ENCODE measurements at regions not wholly inside any gene's neighbourhood (a gene's known extent, or its start where the extent isn't known, plus 50 kb on each side); places are given as distances from the start of the nearest gene placed in this dataset.
"Not testable (repeated sequence)": the region's sequence is repeated elsewhere in the genome, so short reads cannot be mapped to it uniquely, and the experiment has no call there.

GRCh38 chr1:193884848-193885558 lies 698.6 kb upstream of the B3GALT2 start:
- Histone ChIP-seq H3K4me3 (ENCODE audit: low read length) (no peak overlapping the region), H3K4me1 (ENCODE audit: insufficient read depth, low read length) (no peaks in the 10 kb centered on the region), H3K27me3 (ENCODE audit: insufficient read depth, low read length) (no peaks in the 10 kb centered on the region), H3K9ac (ENCODE audit: low read depth, low read length) (no peak overlapping the region), H3K27ac (ENCODE audit: low read length) (no peak overlapping the region), H3K36me3 (ENCODE audit: insufficient read depth, low read depth, low read length) (no peaks in the 10 kb centered on the region), H3K9me3 (ENCODE audit: insufficient read depth, low read depth, low read length) (no peaks in the 10 kb centered on the region; the same call in 1 of the 2 replicates)

- H3K36me3 ChIP-seq (ENCODE audit: insufficient read depth, low read depth, low read length); H3K27ac ChIP-seq (ENCODE audit: low read length); H3K4me3 ChIP-seq (ENCODE audit: low read length); H3K27me3 ChIP-seq (ENCODE audit: insufficient read depth, low read length); H3K4me1 ChIP-seq (ENCODE audit: insufficient read depth, low read length); H3K9ac ChIP-seq (ENCODE audit: low read depth, low read length); H3K9me3 ChIP-seq (ENCODE audit: insufficient read depth, low read depth, low read length): not testable (repeated sequence)
These were observed 691.5 kb upstream of the B3GALT2 start for GRCh38 chr1:193877920-193878319.

GRCh38 chr1:193868425-193868824 lies 682.0 kb upstream of the B3GALT2 start:
- no peak overlapping the region for H3K27ac ChIP-seq (ENCODE audit: low read length)
- H3K9me3 ChIP-seq (ENCODE audit: insufficient read depth, low read depth, low read length) = no peaks in the 10 kb centered on the region
- no peak overlapping the region for H3K4me3 ChIP-seq (ENCODE audit: low read length)
- no peaks in the 10 kb centered on the region for H3K36me3 ChIP-seq (ENCODE audit: insufficient read depth, low read depth, low read length)
- H3K4me1 ChIP-seq (ENCODE audit: insufficient read depth, low read length) = no peaks in the 10 kb centered on the region
- no peaks in the 10 kb centered on the region for H3K27me3 ChIP-seq (ENCODE audit: insufficient read depth, low read length)
- H3K9ac ChIP-seq (ENCODE audit: low read depth, low read length) = no peak overlapping the region

GRCh38 chr1:193856261-193856660 lies 669.8 kb upstream of the B3GALT2 start:
- Histone ChIP-seq H3K36me3 (ENCODE audit: insufficient read depth, low read depth, low read length) (no peaks in the 10 kb centered on the region), H3K9ac (ENCODE audit: low read depth, low read length) (no peak overlapping the region), H3K4me1 (ENCODE audit: insufficient read depth, low read length) (no peaks in the 10 kb centered on the region), H3K27ac (ENCODE audit: low read length) (no peak overlapping the region), H3K9me3 (ENCODE audit: insufficient read depth, low read depth, low read length) (no peaks in the 10 kb centered on the region), H3K27me3 (ENCODE audit: insufficient read depth, low read length) (no peaks in the 10 kb centered on the region), H3K4me3 (ENCODE audit: low read length) (no peak overlapping the region)

GRCh38 chr1:193850745-193851144 lies 664.3 kb upstream of the B3GALT2 start:
- Histone ChIP-seq H3K4me1 (ENCODE audit: insufficient read depth, low read length) (no peaks in the 10 kb centered on the region), H3K4me3 (ENCODE audit: low read length) (no peak overlapping the region), H3K27me3 (ENCODE audit: insufficient read depth, low read length) (no peaks in the 10 kb centered on the region), H3K9ac (ENCODE audit: low read depth, low read length) (no peak overlapping the region), H3K27ac (ENCODE audit: low read length) (no peak overlapping the region), H3K9me3 (ENCODE audit: insufficient read depth, low read depth, low read length) (no peaks in the 10 kb centered on the region), H3K36me3 (ENCODE audit: insufficient read depth, low read depth, low read length) (no peaks in the 10 kb centered on the region)

- H3K9me3 ChIP-seq (ENCODE audit: insufficient read depth, low read depth, low read length) = no peaks in the 10 kb centered on the region
- H3K4me1 ChIP-seq (ENCODE audit: insufficient read depth, low read length) = no peaks in the 10 kb centered on the region
- H3K4me3 ChIP-seq (ENCODE audit: low read length) = no peak overlapping the region
- H3K36me3 ChIP-seq (ENCODE audit: insufficient read depth, low read depth, low read length) = no peaks in the 10 kb centered on the region
- H3K9ac ChIP-seq (ENCODE audit: low read depth, low read length) = no peak overlapping the region
- no peaks in the 10 kb centered on the region for H3K27me3 ChIP-seq (ENCODE audit: insufficient read depth, low read length)
- H3K27ac ChIP-seq (ENCODE audit: low read length) = no peak overlapping the region
These were observed 660.6 kb upstream of the B3GALT2 start for GRCh38 chr1:193846876-193847604.

- no peak overlapping the region for H3K4me3 ChIP-seq (ENCODE audit: low read length)
- H3K9me3 ChIP-seq (ENCODE audit: insufficient read depth, low read depth, low read length) = no peaks in the 10 kb centered on the region
- no peaks in the 10 kb centered on the region for H3K36me3 ChIP-seq (ENCODE audit: insufficient read depth, low read depth, low read length)
- no peak overlapping the region for H3K9ac ChIP-seq (ENCODE audit: low read depth, low read length)
- no peaks in the 10 kb centered on the region for H3K4me1 ChIP-seq (ENCODE audit: insufficient read depth, low read length)
- no peak overlapping the region for H3K27ac ChIP-seq (ENCODE audit: low read length)
- H3K27me3 ChIP-seq (ENCODE audit: insufficient read depth, low read length) = no peaks in the 10 kb centered on the region
These were observed 660.0 kb upstream of the B3GALT2 start for GRCh38 chr1:193846411-193846810.

GRCh38 chr1:193841857-193842256 lies 655.4 kb upstream of the B3GALT2 start:
- no peaks in the 10 kb centered on the region for H3K9me3 ChIP-seq (ENCODE audit: insufficient read depth, low read depth, low read length)
- H3K4me3 ChIP-seq (ENCODE audit: low read length) = no peak overlapping the region
- no peaks in the 10 kb centered on the region for H3K27me3 ChIP-seq (ENCODE audit: insufficient read depth, low read length)
- no peaks in the 10 kb centered on the region for H3K4me1 ChIP-seq (ENCODE audit: insufficient read depth, low read length)
- H3K36me3 ChIP-seq (ENCODE audit: insufficient read depth, low read depth, low read length) = no peaks in the 10 kb centered on the region
- H3K27ac ChIP-seq (ENCODE audit: low read length) = no peak overlapping the region
- no peak overlapping the region for H3K9ac ChIP-seq (ENCODE audit: low read depth, low read length)

GRCh38 chr1:193831465-193831864 lies 645.1 kb upstream of the B3GALT2 start:
- Histone ChIP-seq H3K9ac (ENCODE audit: low read depth, low read length) (no peak overlapping the region), H3K27ac (ENCODE audit: low read length) (no peak overlapping the region), H3K4me1 (ENCODE audit: insufficient read depth, low read length) (no peaks in the 10 kb centered on the region), H3K9me3 (ENCODE audit: insufficient read depth, low read depth, low read length) (peaks cover 17% of the 10 kb centered on the region; the same call in 1 of the 2 replicates), H3K36me3 (ENCODE audit: insufficient read depth, low read depth, low read length) (no peaks in the 10 kb centered on the region), H3K4me3 (ENCODE audit: low read length) (no peak overlapping the region), H3K27me3 (ENCODE audit: insufficient read depth, low read length) (no peaks in the 10 kb centered on the region)

GRCh38 chr1:193827516-193827915 lies 641.1 kb upstream of the B3GALT2 start:
- Histone ChIP-seq H3K9ac (ENCODE audit: low read depth, low read length) (no peak overlapping the region), H3K4me1 (ENCODE audit: insufficient read depth, low read length) (no peaks in the 10 kb centered on the region), H3K27me3 (ENCODE audit: insufficient read depth, low read length) (no peaks in the 10 kb centered on the region), H3K9me3 (ENCODE audit: insufficient read depth, low read depth, low read length) (peaks cover 17% of the 10 kb centered on the region; the same call in 1 of the 2 replicates), H3K4me3 (ENCODE audit: low read length) (no peak overlapping the region), H3K27ac (ENCODE audit: low read length) (no peak overlapping the region), H3K36me3 (ENCODE audit: insufficient read depth, low read depth, low read length) (no peaks in the 10 kb centered on the region)

- H3K27me3 ChIP-seq (ENCODE audit: insufficient read depth, low read length) = no peaks in the 10 kb centered on the region
- no peaks in the 10 kb centered on the region for H3K36me3 ChIP-seq (ENCODE audit: insufficient read depth, low read depth, low read length)
- H3K9ac ChIP-seq (ENCODE audit: low read depth, low read length) = no peak overlapping the region
- H3K4me3 ChIP-seq (ENCODE audit: low read length) = no peak overlapping the region
- no peaks in the 10 kb centered on the region for H3K4me1 ChIP-seq (ENCODE audit: insufficient read depth, low read length)
- no peak overlapping the region for H3K27ac ChIP-seq (ENCODE audit: low read length)
- H3K9me3 ChIP-seq (ENCODE audit: insufficient read depth, low read depth, low read length) = no peaks in the 10 kb centered on the region
These were observed 633.0 kb upstream of the B3GALT2 start for GRCh38 chr1:193819376-193819775.

GRCh38 chr1:193807208-193807607 lies 620.8 kb upstream of the B3GALT2 start:
- H3K27ac ChIP-seq (ENCODE audit: low read length) = no peak overlapping the region
- no peaks in the 10 kb centered on the region for H3K36me3 ChIP-seq (ENCODE audit: insufficient read depth, low read depth, low read length)
- H3K27me3 ChIP-seq (ENCODE audit: insufficient read depth, low read length) = no peaks in the 10 kb centered on the region
- no peaks in the 10 kb centered on the region for H3K9me3 ChIP-seq (ENCODE audit: insufficient read depth, low read depth, low read length)
- no peaks in the 10 kb centered on the region for H3K4me1 ChIP-seq (ENCODE audit: insufficient read depth, low read length)
- H3K4me3 ChIP-seq (ENCODE audit: low read length) = no peak overlapping the region
- no peak overlapping the region for H3K9ac ChIP-seq (ENCODE audit: low read depth, low read length)
